Stimulated activated CD4-positive, alpha-beta T cell treated with anti-CD3 and anti-CD28 coated beads, Interleukin-15, amount 100 ng/mL, for 48 hours (primary cell): ENCODE measurements at regions not wholly inside any gene's neighbourhood (a gene's known extent, or its start where the extent isn't known, plus 50 kb on each side); places are given as distances from the start of the nearest gene placed in this dataset.
"Not testable (repeated sequence)": the region's sequence is repeated elsewhere in the genome, so short reads cannot be mapped to it uniquely, and the experiment has no call there.

Source experiments
- DNase-seq, 2 donors: peaks; one replicate each; pipeline ENCODE4 v3.0.0-alpha.2; 2020; ENCODE audit warnings: low read depth in 2 of 2

- no peak for DNase-seq
Measured at GRCh38 chr16:48105976-48106375, 49.8 kb downstream of the ABCC12 start.

- no peak for DNase-seq
Measured at GRCh38 chr16:48105456-48105855, 50.3 kb downstream of the ABCC12 start.

- DNase-seq = no peak
Measured at GRCh38 chr16:48103591-48103990, 52.2 kb downstream of the ABCC12 start.

- DNase-seq = no peak
Measured at GRCh38 chr16:48102083-48103008, 53.4 kb downstream of the ABCC12 start.

- DNase-seq = peak; percentile 16 to 41
Measured at GRCh38 chr16:48101069-48101674, 54.6 kb downstream of the ABCC12 start.

- no peak for DNase-seq
Measured at GRCh38 chr16:48099455-48099854, 56.3 kb downstream of the ABCC12 start.

GRCh38 chr16:48098472-48098871, 57.3 kb downstream of the ABCC12 start:
- DNase-seq = no peak

GRCh38 chr16:48091117-48091516, 64.7 kb downstream of the ABCC12 start:
- DNase-seq = no peak

GRCh38 chr16:48089053-48089792, 66.6 kb downstream of the ABCC12 start:
- DNase-seq = no peak

- DNase-seq = no peak
Measured at GRCh38 chr16:48087639-48088038, 68.2 kb downstream of the ABCC12 start.

GRCh38 chr16:48086422-48086821, 69.4 kb downstream of the ABCC12 start:
- DNase-seq = no peak

- no peak for DNase-seq
Measured at GRCh38 chr16:48085729-48086128, 70.1 kb downstream of the ABCC12 start.

- no peak for DNase-seq
Measured at GRCh38 chr16:48084826-48085225, 71.0 kb downstream of the ABCC12 start.

GRCh38 chr16:48082516-48082915, 73.3 kb downstream of the ABCC12 start:
- no peak for DNase-seq

GRCh38 chr16:48081656-48082055, 74.1 kb downstream of the ABCC12 start:
- DNase-seq = no peak

- DNase-seq = no peak
Measured at GRCh38 chr16:48076455-48077012, 79.3 kb downstream of the ABCC12 start.

- DNase-seq = no peak
Measured at GRCh38 chr16:48075398-48075797, 80.4 kb downstream of the ABCC12 start.

GRCh38 chr16:48067388-48067787, 88.4 kb downstream of the ABCC12 start:
- DNase-seq = no peak

GRCh38 chr16:48064971-48065370, 90.8 kb downstream of the ABCC12 start:
- no peak for DNase-seq

- no peak for DNase-seq
Measured at GRCh38 chr16:48062681-48063080, 93.1 kb downstream of the ABCC12 start.

- DNase-seq = no peak
Measured at GRCh38 chr16:48059936-48060335, 95.9 kb downstream of the ABCC12 start.

GRCh38 chr16:48059190-48059589, 96.6 kb downstream of the ABCC12 start:
- not testable (repeated sequence) for DNase-seq
